Thymus (tissue), 11 donors: ENCODE measurements at regions not wholly inside any gene's neighbourhood (a gene's known extent, or its start where the extent isn't known, plus 50 kb on each side); places are given as distances from the start of the nearest gene placed in this dataset.

Source experiments
- DNase-seq, 9 donors: peaks; one replicate each; pipeline ENCODE4 v3.0.0-alpha.2; 2013; ENCODE audit warnings: low spot score in 9 of 9, low read depth in 6 of 9, missing footprints in 1 of 9
- H3K27ac ChIP-seq, 2 donors: one replicate each; pipeline ENCODE4 v1.5.1; 2013; ENCODE audit warnings: control low read depth in 1 of 2, low read depth in 1 of 2, low read length in 1 of 2, mild to moderate bottlenecking in 1 of 2, moderate library complexity in 1 of 2
- H3K27me3 ChIP-seq, 2 donors: one replicate each; pipeline ENCODE4 v1.5.1; 2013; ENCODE audit warnings: low read length in 1 of 2; ENCODE audit not compliant: control insufficient read depth in 2 of 2, insufficient read depth in 1 of 2
- H3K36me3 ChIP-seq, 2 donors: one replicate each; pipeline ENCODE4 v1.5.1; 2013; ENCODE audit warnings: low read length in 1 of 2, mild to moderate bottlenecking in 1 of 2, moderate library complexity in 1 of 2; ENCODE audit not compliant: control insufficient read depth in 2 of 2, insufficient read depth in 2 of 2
- H3K4me1 ChIP-seq, 2 donors: one replicate each; pipeline ENCODE4 v1.5.1; 2013; ENCODE audit warnings: low read length in 2 of 2; ENCODE audit not compliant: control insufficient read depth in 2 of 2, insufficient read depth in 2 of 2
- H3K4me3 ChIP-seq, 2 donors: one replicate each; pipeline ENCODE4 v1.5.1; 2013; ENCODE audit warnings: low read length in 2 of 2, control low read depth in 1 of 2, mild to moderate bottlenecking in 1 of 2
- H3K9me3 ChIP-seq, 2 donors: one replicate each; pipeline ENCODE4 v1.5.1; 2013; ENCODE audit warnings: low read length in 1 of 2, mild to moderate bottlenecking in 1 of 2; ENCODE audit not compliant: control insufficient read depth in 2 of 2, insufficient read depth in 1 of 2
- WGBS: extraction: QIAGEN DNeasy Blood & Tissue Kit; methylation state at CpG from one replicate; pipeline ENCODE4 v1.1.7; 2013; 5-methylcytosine and 5-hydroxymethylcytosine counted together
- donor health status: healthy.

DNA sequence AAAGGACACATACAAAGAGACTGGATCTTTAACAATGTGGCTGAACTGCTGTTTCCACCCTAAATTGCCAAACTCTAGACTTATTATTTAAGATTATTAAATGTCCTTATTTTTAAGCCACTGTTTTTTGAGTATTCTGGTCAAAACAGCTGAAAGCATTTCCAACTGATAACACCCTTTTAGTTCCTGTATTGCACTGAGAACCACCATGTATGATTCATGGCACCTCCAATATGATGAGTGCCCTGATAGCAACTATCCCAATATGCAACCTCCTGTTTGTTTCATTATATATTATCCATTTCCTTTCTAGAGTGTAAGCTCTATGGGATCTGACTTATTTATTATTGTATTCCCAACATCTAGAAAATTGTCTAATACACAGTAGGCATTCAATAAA, 269.4 kb downstream of the HHIPL2 start:
- Histone ChIP-seq H3K27me3 (no peaks in the 10 kb centered on the region), H3K36me3 (no peaks in the 10 kb centered on the region)
- no peak for DNase-seq

DNA sequence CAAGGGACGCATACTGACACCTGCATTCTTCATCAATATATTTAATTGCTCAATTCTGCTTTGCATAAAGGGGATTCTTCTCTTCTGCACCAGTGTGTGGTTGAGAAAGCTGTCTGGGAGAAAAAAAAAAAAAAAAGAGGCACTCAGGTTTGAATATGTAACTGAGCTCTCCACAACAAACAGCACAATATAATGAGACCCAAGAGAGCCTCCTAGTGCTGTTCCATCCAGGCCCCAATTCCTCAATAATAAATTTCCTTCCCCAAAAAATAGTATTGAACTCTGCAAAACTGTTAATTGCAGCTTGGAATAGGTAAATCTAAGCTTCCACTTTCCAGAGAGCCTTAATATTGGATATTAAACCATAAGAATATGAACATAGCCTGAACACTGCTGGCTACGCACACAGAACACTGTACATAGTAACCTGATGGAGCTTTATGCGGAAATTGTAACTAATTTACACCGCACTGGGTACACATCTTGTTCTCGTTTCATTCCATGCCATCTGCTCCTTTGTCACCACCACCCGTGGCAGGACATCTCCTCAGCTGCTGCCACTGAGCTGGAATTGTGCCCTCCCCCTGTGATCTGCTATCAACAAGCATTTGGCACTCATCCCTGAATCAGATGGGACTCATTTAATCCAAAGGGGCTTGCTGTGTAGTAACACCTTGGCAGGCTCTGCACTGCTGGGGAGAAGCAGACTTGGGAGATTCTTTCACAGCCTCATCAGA, 272.0 kb downstream of the HHIPL2 start:
- Histone ChIP-seq H3K9me3 (no peaks in the 10 kb centered on the region), H3K27me3 (no peaks in the 10 kb centered on the region), H3K4me1 (no peaks in the 10 kb centered on the region), H3K27ac (no peak overlapping the region), H3K36me3 (no peaks in the 10 kb centered on the region), H3K4me3 (no peak overlapping the region)
- no peak for DNase-seq
- 87% methylated on average over 6 of the region's 6 CpGs for WGBS

More for the DNA sequence above, 269.4 kb downstream of the HHIPL2 start:
- H3K4me3 ChIP-seq: no peak overlapping the region
- no peaks in the 10 kb centered on the region for H3K9me3 ChIP-seq
- H3K4me1 ChIP-seq: no peaks in the 10 kb centered on the region
- no peak overlapping the region for H3K27ac ChIP-seq

DNA sequence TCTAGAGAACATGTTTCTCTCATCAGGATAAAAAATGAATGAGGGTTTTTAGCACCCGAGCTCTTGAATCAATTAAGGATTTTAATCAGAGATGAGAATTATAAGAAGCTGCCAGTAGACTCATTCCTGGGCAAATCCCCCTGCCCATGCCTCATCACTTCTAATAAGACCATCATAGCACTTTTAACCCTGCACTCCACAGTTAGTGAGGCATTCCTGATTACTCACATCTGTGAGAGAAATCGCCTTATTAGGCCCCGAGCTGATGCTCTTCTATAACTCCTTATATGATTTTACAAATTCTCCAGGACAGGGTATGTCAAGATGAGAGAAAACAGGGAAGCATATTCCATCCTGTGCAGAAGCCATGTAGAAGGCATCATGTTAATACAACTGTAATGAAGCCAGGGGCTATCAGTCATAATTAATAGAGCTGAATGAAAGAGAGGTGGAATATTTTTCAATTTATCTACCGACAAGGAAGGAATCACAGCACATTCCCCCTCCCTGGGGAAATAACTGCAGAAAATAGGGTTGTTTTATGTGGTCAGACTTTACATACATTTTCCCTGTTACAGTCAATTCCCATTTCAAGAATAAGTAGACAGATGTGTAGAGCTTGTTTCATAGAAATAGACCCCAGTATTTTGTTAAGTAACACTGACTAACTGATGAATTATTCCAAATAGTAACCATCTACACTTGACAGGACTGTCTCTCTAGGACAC, 272.7 kb downstream of the HHIPL2 start:
- 95% methylated on average over 4 of the region's 4 CpGs for WGBS
- H3K27me3 ChIP-seq: no peaks in the 10 kb centered on the region
- no peaks in the 10 kb centered on the region for H3K36me3 ChIP-seq

DNA sequence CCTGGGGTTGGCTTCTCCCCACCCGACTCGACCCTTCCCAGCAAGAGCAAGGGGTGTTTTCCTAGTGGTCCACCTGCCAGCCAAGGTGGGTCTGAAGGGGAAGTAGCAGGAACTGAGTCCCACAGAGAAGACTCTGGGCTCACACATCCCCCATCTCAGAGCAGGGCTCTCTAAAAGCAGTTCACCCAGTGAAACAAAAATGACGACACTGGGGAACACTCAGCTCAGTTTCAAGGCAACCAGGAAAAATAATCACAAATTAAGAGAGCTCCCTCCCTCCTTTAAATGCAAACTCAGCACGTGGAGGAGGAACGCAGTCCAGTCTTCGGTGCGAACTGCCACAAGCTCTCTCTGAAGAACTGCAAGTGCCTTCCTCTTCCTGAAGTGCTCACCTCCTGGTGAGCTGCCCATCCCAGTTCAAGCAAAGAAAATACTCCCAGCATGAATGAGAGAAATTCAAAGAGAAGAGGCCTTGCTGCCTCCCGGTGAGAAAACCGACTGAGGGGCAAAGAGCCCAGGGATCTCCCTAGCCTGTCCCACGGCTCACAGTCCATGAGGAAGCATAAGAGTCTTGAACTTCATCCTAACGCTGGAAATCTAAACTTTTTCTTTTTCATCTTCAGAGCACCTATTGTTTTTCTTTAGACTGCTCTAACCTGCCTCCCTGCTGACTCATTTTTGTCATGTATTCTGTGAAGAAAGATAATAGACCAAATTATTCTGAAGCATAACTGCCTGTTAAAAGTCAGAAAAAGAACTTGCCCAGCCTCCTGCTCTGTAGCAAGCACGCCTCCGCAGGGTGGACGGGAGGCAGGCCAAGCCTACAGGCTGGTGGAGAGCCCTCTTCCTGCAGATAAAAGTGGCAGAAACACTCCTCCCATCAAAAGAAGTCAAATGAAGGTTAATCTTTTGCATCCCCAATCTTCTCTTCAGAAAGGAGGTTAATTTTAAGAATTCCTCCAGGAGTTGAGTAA, 281.4 kb downstream of the HHIPL2 start:
- Histone ChIP-seq H3K36me3 (no peaks in the 10 kb centered on the region), H3K4me1 (peaks cover 18 to 40% of the 10 kb centered on the region in 2 donors), H3K9me3 (no peaks in the 10 kb centered on the region), H3K27me3 (no peaks in the 10 kb centered on the region), H3K27ac (no peak overlapping the region), H3K4me3 (no peak overlapping the region)
- WGBS: 69% methylated on average over 14 of the region's 14 CpGs
- no peak for DNase-seq

More for the DNA sequence above, 272.7 kb downstream of the HHIPL2 start:
- Histone ChIP-seq H3K27ac (no peak overlapping the region), H3K4me3 (no peak overlapping the region), H3K9me3 (no peaks in the 10 kb centered on the region), H3K4me1 (no peaks in the 10 kb centered on the region)
- no peak for DNase-seq

DNA sequence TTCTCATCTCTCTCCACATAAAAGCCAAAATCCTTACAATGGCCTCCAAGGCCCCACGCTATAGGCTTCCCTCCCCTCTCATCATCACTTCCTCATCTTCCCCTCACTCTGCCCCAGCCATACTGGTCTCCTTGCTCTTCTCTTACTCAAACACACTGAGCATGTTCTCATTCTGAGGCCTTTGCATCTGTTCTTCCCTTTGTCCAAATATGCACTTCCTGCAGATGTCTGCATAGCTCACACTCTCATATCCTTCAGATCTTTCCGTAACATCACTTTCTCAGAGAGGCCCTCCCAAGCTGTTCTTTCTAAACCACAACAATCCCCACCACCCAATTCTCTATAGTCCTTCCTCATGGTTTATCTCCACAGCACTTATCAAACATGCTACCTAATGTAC, 284.1 kb downstream of the HHIPL2 start:
- WGBS: 11% methylated on average over 2 of the region's 2 CpGs
- H3K27ac ChIP-seq: peak overlapping the region; percentile 53 to 88
- peak; percentile 52 to 92 (median 75) for DNase-seq

DNA sequence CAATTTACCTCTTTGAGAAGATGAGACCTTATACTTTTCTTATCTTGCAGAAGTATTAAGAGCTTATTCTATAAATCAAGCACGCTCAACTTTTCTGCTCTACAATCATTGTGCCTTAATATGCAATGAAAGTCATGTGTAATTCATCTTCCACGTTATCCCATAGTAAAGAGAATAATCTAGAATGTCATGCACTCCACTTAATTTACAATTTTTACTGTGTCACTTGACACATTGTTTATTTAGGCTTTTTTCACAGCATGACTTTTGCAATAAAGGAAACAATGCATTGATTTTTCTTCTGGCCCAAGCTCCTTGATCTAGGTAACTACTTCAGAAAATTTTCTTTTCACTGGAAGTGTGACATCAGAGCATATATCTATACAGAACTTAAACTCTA, 290.9 kb downstream of the HHIPL2 start:
- no peak for DNase-seq
- Histone ChIP-seq H3K4me1 (no peaks in the 10 kb centered on the region), H3K27ac (no peak overlapping the region), H3K27me3 (no peaks in the 10 kb centered on the region), H3K4me3 (no peak overlapping the region), H3K9me3 (no peaks in the 10 kb centered on the region), H3K36me3 (no peaks in the 10 kb centered on the region)
- WGBS: 94% methylated on average over 2 of the region's 2 CpGs

More for the DNA sequence above, 284.1 kb downstream of the HHIPL2 start:
- no peaks in the 10 kb centered on the region for H3K9me3 ChIP-seq
- no peaks in the 10 kb centered on the region for H3K36me3 ChIP-seq
- H3K27me3 ChIP-seq: no peaks in the 10 kb centered on the region
- H3K4me1 ChIP-seq: peaks cover 18 to 40% of the 10 kb centered on the region in 2 donors
- H3K4me3 ChIP-seq: no peak overlapping the region

DNA sequence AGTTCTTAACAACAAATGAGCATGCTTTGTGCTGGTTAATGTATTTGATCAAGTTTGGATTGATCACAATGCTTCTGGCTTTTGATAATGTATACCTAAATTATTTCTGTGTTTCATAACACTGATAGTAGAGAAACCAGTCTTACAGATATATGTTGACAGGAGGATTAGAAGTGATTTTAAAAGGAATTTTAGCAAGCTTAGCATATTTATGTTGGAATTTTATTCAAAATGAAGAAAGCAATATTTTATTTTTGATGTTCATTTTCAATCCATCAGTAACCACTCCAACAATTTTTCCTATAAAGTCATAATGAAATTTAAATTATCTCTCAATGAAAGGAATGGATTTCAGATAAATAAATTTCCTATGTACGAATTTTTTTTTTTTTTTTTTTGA, 291.8 kb downstream of the HHIPL2 start:
- WGBS: 86% methylated on average over 1 of the region's 1 CpG

DNA sequence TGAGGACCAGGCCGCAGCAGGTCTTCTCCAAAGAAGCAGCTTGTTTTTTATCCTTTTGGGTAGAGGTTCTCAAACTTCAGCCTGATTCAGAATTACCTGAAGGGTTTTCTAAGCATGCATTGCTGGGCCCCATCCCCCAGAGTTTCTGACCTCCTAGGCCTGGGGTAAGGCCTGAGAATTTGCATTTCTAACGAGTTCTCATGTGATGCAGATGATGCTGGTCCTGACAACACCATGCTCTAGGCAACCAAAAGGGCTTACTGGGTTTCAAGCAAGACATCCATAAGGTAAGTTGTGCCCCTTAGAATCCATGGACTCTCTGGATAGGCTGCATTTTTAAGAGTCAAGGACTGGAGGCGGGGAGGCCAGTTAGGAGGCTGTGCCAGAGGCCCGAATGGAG, 295.1 kb downstream of the HHIPL2 start:
- Histone ChIP-seq H3K27me3 (no peaks in the 10 kb centered on the region), H3K36me3 (no peaks in the 10 kb centered on the region), H3K4me3 (no peak overlapping the region), H3K9me3 (no peaks in the 10 kb centered on the region), H3K27ac (no peak overlapping the region), H3K4me1 (no peaks in the 10 kb centered on the region)
- no peak for DNase-seq
- 96% methylated on average over 4 of the region's 4 CpGs for WGBS

More for the DNA sequence above, 291.8 kb downstream of the HHIPL2 start:
- no peaks in the 10 kb centered on the region for H3K27me3 ChIP-seq
- no peaks in the 10 kb centered on the region for H3K4me1 ChIP-seq
- H3K9me3 ChIP-seq: no peaks in the 10 kb centered on the region
- no peaks in the 10 kb centered on the region for H3K36me3 ChIP-seq
- H3K27ac ChIP-seq: no peak overlapping the region
- DNase-seq: no peak
- no peak overlapping the region for H3K4me3 ChIP-seq
